GM12891 (cell line): ENCODE measurements at regions not wholly inside any gene's neighbourhood (a gene's known extent, or its start where the extent isn't known, plus 50 kb on each side); places are given as distances from the start of the nearest gene placed in this dataset.

Source experiments
- DNase-seq: peaks from one replicate; pipeline ENCODE4 v3.0.0; 2011; ENCODE audit warnings: low spot score; ENCODE audit not compliant: insufficient read length
- FAIRE-seq: peaks from 2 replicates; lab custom pipeline; 2011; peaks lifted over from hg19 to GRCh38; lab: Jason Lieb, UNC
- PAX5 ChIP-seq: IDR thresholded peaks from 2 replicates; pipeline ENCODE4 v1.6.1; 2011; ENCODE audit warnings: low read length, moderate library complexity, mild to moderate bottlenecking; ENCODE audit not compliant: insufficient read depth, severe bottlenecking
- POLR2A ChIP-seq: IDR thresholded peaks from 2 replicates; pipeline ENCODE4 v1.6.1; 2011; ENCODE audit warnings: low read depth, low read length, control low read depth
- POLR2AphosphoS5 ChIP-seq: IDR thresholded peaks from 2 replicates; pipeline ENCODE4 v1.6.1; 2011; ENCODE audit warnings: low read depth, low read length, control low read depth
- POU2F2 ChIP-seq: IDR thresholded peaks from 2 replicates; pipeline ENCODE4 v1.6.1; 2011; ENCODE audit warnings: low read depth, mild to moderate bottlenecking, control low read depth, low read length, moderate library complexity
- SPI1 ChIP-seq: IDR thresholded peaks from 2 replicates; pipeline ENCODE4 v1.6.1; 2011; ENCODE audit warnings: low read depth, low read length, control low read depth
- TAF1 ChIP-seq: IDR thresholded peaks from 2 replicates; pipeline ENCODE4 v1.6.1; 2011; ENCODE audit warnings: low read depth, low read length, control low read depth

GRCh38 chr9:115964710-115965347 lies 188.8 kb upstream of the PAPPA start:
- no peak for DNase-seq
- no peak for TF ChIP-seq PAX5
- no peak for TF ChIP-seq POLR2AphosphoS5
- no peak for TF ChIP-seq SPI1
- TF ChIP-seq POLR2A = no peak
- no peak for TF ChIP-seq TAF1

GRCh38 chr9:115966660-115967059 lies 186.9 kb upstream of the PAPPA start:
- DNase-seq (no peak), FAIRE-seq (no peak)
- TF ChIP-seq SPI1 (no peak), TAF1 (no peak), POU2F2 (no peak), POLR2AphosphoS5 (no peak), POLR2A (no peak), PAX5 (no peak)

More at GRCh38 chr9:115964710-115965347, 188.8 kb upstream of the PAPPA start:
- FAIRE-seq = no peak

GRCh38 chr9:115969096-115969495 lies 184.5 kb upstream of the PAPPA start:
- DNase-seq (no peak), FAIRE-seq (no peak)
- TF ChIP-seq SPI1 = no peak
- no peak for TF ChIP-seq POLR2AphosphoS5
- no peak for TF ChIP-seq POLR2A
- no peak for TF ChIP-seq PAX5
- TF ChIP-seq POU2F2 = no peak
- TF ChIP-seq TAF1 = no peak

- TF ChIP-seq POU2F2 (no peak), SPI1 (no peak), POLR2A (no peak), PAX5 (no peak), POLR2AphosphoS5 (no peak), TAF1 (no peak)
- FAIRE-seq (no peak), DNase-seq (no peak)
Observed at GRCh38 chr9:115972362-115972761, 181.2 kb upstream of the PAPPA start.

GRCh38 chr9:115972843-115973595 lies 180.6 kb upstream of the PAPPA start:
- no peak for FAIRE-seq
- no peak for DNase-seq
- TF ChIP-seq TAF1 (no peak), POU2F2 (no peak), POLR2AphosphoS5 (no peak), SPI1 (no peak), POLR2A (no peak), PAX5 (no peak)

GRCh38 chr9:115976781-115977180 lies 176.8 kb upstream of the PAPPA start:
- no peak for FAIRE-seq
- DNase-seq = no peak
- TF ChIP-seq PAX5 (no peak), POLR2A (no peak), POLR2AphosphoS5 (no peak)

GRCh38 chr9:115978091-115978490 lies 175.5 kb upstream of the PAPPA start:
- DNase-seq (no peak), FAIRE-seq (no peak)
- TF ChIP-seq PAX5 = no peak
- TF ChIP-seq POLR2A = no peak
- no peak for TF ChIP-seq POLR2AphosphoS5
- no peak for TF ChIP-seq SPI1
- no peak for TF ChIP-seq TAF1

- no peak for TF ChIP-seq POLR2AphosphoS5
- TF ChIP-seq POU2F2 = no peak
- no peak for TF ChIP-seq SPI1
- no peak for TF ChIP-seq PAX5
- no peak for TF ChIP-seq POLR2A
- TF ChIP-seq TAF1 = no peak
- FAIRE-seq = no peak
- DNase-seq = no peak
Observed at GRCh38 chr9:115978659-115979096, 174.9 kb upstream of the PAPPA start.

GRCh38 chr9:115980054-115980453 lies 173.5 kb upstream of the PAPPA start:
- TF ChIP-seq POLR2A (no peak), PAX5 (no peak), TAF1 (no peak), SPI1 (no peak), POLR2AphosphoS5 (no peak)
- FAIRE-seq (no peak), DNase-seq (no peak)

GRCh38 chr9:115980502-115980901 lies 173.1 kb upstream of the PAPPA start:
- TF ChIP-seq PAX5 (no peak), POU2F2 (no peak), TAF1 (no peak), POLR2AphosphoS5 (no peak), SPI1 (no peak), POLR2A (no peak)
- DNase-seq (no peak), FAIRE-seq (no peak)
